GM23338 (cell line): ENCODE measurements at regions not wholly inside any gene's neighbourhood (a gene's known extent, or its start where the extent isn't known, plus 50 kb on each side); places are given as distances from the start of the nearest gene placed in this dataset.

Source experiments
- ATAC-seq: fragments of 200-7000 bp; cut with Tn5 transposase; 3 replicates; pipeline ENCODE4 v1.9.1; 2020
- DNase-seq: peaks from one replicate; pipeline ENCODE4 v3.0.0-alpha.2; 2015; ENCODE audit warnings: low spot score
- H2AFZ ChIP-seq: fragments of 200-600 bp; sonication (generic); 2 replicates; pipeline ENCODE4 v1.8.0; 2016; ENCODE audit warnings: antibody characterized with exemption, mild to moderate bottlenecking, moderate library complexity
- H3F3A ChIP-seq: fragments of 200-600 bp; sonication (generic); replicated peaks from 2 replicates; pipeline ENCODE4 v1.8.0; 2017; ENCODE audit warnings: antibody characterized with exemption, mixed run types, low read depth
- H3K27ac ChIP-seq: fragments of 200-600 bp; sonication (generic); 2 replicates; pipeline ENCODE4 v1.6.1; 2016; ENCODE audit warnings: low read depth
- H3K27me3 ChIP-seq: fragments of 200-600 bp; sonication (generic); 2 replicates; pipeline ENCODE4 v1.8.0; 2016; ENCODE audit warnings: mild to moderate bottlenecking, mixed run types, moderate library complexity; ENCODE audit not compliant: insufficient read depth
- H3K36me3 ChIP-seq: fragments of 200-600 bp; sonication (generic); 2 replicates; pipeline ENCODE4 v1.8.0; 2016; ENCODE audit warnings: mild to moderate bottlenecking; ENCODE audit not compliant: insufficient read depth
- H3K4me1 ChIP-seq: fragments of 200-600 bp; sonication (generic); 2 replicates; pipeline ENCODE4 v1.8.0; 2016; ENCODE audit warnings: mild to moderate bottlenecking, moderate library complexity; ENCODE audit not compliant: insufficient read depth
- H3K4me2 ChIP-seq: fragments of 200-600 bp; sonication (generic); 2 replicates; pipeline ENCODE4 v1.7.1; 2017; ENCODE audit warnings: mixed run types
- H3K4me3 ChIP-seq: fragments of 200-600 bp; sonication (generic); 2 replicates; pipeline ENCODE4 v1.6.1; 2016; ENCODE audit warnings: mixed run types
- H3K79me2 ChIP-seq: fragments of 200-600 bp; sonication (generic); replicated peaks from 2 replicates; pipeline ENCODE4 v1.8.0; 2017; ENCODE audit warnings: mild to moderate bottlenecking; ENCODE audit not compliant: insufficient read depth
- H3K9me2 ChIP-seq: fragments of 200-600 bp; sonication (generic); 2 replicates; pipeline ENCODE4 v1.8.0; 2017; ENCODE audit not compliant: insufficient read depth
- H4K20me1 ChIP-seq: fragments of 200-600 bp; sonication (generic); replicated peaks from 2 replicates; pipeline ENCODE4 v1.8.0; 2017; ENCODE audit warnings: mild to moderate bottlenecking; ENCODE audit not compliant: insufficient read depth
- H3K27ac Mint-ChIP-seq: 2 replicates; pipeline ENCODE4 v1.8.0; 2020; ENCODE audit warnings: inconsistent platforms, mild to moderate bottlenecking, moderate library complexity, mixed read lengths
- H3K27me3 Mint-ChIP-seq: 3 replicates; pipeline ENCODE4 v1.8.0; 2022; ENCODE audit warnings: low read depth, mild to moderate bottlenecking, moderate library complexity, mixed read lengths, inconsistent platforms; ENCODE audit not compliant: insufficient read depth, poor library complexity
- H3K36me3 Mint-ChIP-seq: 3 replicates; pipeline ENCODE4 v1.8.0; 2021; ENCODE audit warnings: low read depth, mild to moderate bottlenecking, inconsistent platforms, moderate library complexity, mixed read lengths
- H3K4me1 Mint-ChIP-seq: 3 replicates; pipeline ENCODE4 v1.8.0; 2020; ENCODE audit warnings: mild to moderate bottlenecking, inconsistent platforms, mixed read lengths
- H3K4me3 Mint-ChIP-seq: 3 replicates; pipeline ENCODE4 v1.8.0; 2021; ENCODE audit warnings: moderate library complexity, mild to moderate bottlenecking, inconsistent platforms, mixed read lengths
- H3K9me3 Mint-ChIP-seq: 3 replicates; pipeline ENCODE4 v1.8.0; 2020; ENCODE audit warnings: moderate library complexity, mild to moderate bottlenecking, inconsistent platforms, mixed read lengths
- CREB1 ChIP-seq: fragments of 250-450 bp; sonication (Bioruptor Pico); IDR thresholded peaks from 2 replicates; pipeline ENCODE4 v1.5.0; 2020; ENCODE audit warnings: low read depth, mild to moderate bottlenecking, moderate library complexity
- EZH2 ChIP-seq: fragments of 200-600 bp; sonication (generic); IDR thresholded peaks from one replicate; pipeline ENCODE4 v1.8.0; 2017; ENCODE audit warnings: antibody characterized with exemption, mild to moderate bottlenecking, low read depth; ENCODE audit not compliant: unreplicated experiment
- JUNB ChIP-seq: IDR thresholded peaks from one replicate; pipeline ENCODE4 v1.6.1; 2016; ENCODE audit warnings: antibody characterized with exemption; ENCODE audit not compliant: unreplicated experiment
- NANOG ChIP-seq: IDR thresholded peaks from 2 replicates; pipeline ENCODE4 v1.6.1; 2016; ENCODE audit warnings: antibody characterized with exemption, borderline replicate concordance
- POLR2AphosphoS5 ChIP-seq: IDR thresholded peaks from 2 replicates; pipeline ENCODE4 v1.6.1; 2016; ENCODE audit warnings: antibody characterized with exemption, low read depth
- STAT1 ChIP-seq: IDR thresholded peaks from one replicate; pipeline ENCODE4 v1.6.1; 2016; ENCODE audit warnings: antibody characterized with exemption; ENCODE audit not compliant: unreplicated experiment
- ZNF114 ChIP-seq: fragments of 250-450 bp; sonication (Bioruptor Pico); IDR thresholded peaks from 2 replicates; pipeline ENCODE4 v1.5.0; 2020; ENCODE audit warnings: mild to moderate bottlenecking, moderate library complexity
- ZNF331 ChIP-seq: fragments of 250-450 bp; sonication (Bioruptor Pico); IDR thresholded peaks from 2 replicates; pipeline ENCODE4 v1.5.0; 2020; ENCODE audit warnings: low read depth, mild to moderate bottlenecking, moderate library complexity
- TF ChIP-seq, protein P1 (sequence below): IDR thresholded peaks from one replicate; pipeline ENCODE4 v1.6.1; 2018; ENCODE audit warnings: antibody characterized with exemption; ENCODE audit not compliant: unreplicated experiment
- TF ChIP-seq, protein P2 (sequence below): IDR thresholded peaks from 2 replicates; pipeline ENCODE4 v1.6.1; 2016; ENCODE audit warnings: antibody characterized with exemption
- TF ChIP-seq, protein P3 (sequence below), 2 experiments: fragments of 200-600 bp in 1 of 2; sonication (generic) in 1 of 2; conservative IDR thresholded peaks; 2 replicates each; pipeline versions ENCODE4 v1.5.1 to v1.6.1; 2016 to 2017; ENCODE audit warnings: antibody characterized with exemption in 2 of 2, low read depth in 2 of 2, mild to moderate bottlenecking in 2 of 2, moderate library complexity in 1 of 2

- no peaks in the 10 kb centered on the region for H3K27me3 Mint-ChIP-seq
- no peaks in the 10 kb centered on the region for H3K27me3 ChIP-seq
- no peak overlapping the region for H3K4me2 ChIP-seq
- TF ChIP-seq POLR2AphosphoS5, result no peak
- TF ChIP-seq ZNF114 (CRISPR knock-in tag), result no peak
- TF ChIP-seq JUNB, result no peak
- no peak for TF ChIP-seq STAT1
- TF ChIP-seq CREB1 (CRISPR knock-in tag), result no peak
- TF ChIP-seq, protein P1, sequence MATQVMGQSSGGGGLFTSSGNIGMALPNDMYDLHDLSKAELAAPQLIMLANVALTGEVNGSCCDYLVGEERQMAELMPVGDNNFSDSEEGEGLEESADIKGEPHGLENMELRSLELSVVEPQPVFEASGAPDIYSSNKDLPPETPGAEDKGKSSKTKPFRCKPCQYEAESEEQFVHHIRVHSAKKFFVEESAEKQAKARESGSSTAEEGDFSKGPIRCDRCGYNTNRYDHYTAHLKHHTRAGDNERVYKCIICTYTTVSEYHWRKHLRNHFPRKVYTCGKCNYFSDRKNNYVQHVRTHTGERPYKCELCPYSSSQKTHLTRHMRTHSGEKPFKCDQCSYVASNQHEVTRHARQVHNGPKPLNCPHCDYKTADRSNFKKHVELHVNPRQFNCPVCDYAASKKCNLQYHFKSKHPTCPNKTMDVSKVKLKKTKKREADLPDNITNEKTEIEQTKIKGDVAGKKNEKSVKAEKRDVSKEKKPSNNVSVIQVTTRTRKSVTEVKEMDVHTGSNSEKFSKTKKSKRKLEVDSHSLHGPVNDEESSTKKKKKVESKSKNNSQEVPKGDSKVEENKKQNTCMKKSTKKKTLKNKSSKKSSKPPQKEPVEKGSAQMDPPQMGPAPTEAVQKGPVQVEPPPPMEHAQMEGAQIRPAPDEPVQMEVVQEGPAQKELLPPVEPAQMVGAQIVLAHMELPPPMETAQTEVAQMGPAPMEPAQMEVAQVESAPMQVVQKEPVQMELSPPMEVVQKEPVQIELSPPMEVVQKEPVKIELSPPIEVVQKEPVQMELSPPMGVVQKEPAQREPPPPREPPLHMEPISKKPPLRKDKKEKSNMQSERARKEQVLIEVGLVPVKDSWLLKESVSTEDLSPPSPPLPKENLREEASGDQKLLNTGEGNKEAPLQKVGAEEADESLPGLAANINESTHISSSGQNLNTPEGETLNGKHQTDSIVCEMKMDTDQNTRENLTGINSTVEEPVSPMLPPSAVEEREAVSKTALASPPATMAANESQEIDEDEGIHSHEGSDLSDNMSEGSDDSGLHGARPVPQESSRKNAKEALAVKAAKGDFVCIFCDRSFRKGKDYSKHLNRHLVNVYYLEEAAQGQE, result no peak
- no peak for TF ChIP-seq NANOG
- no peak for TF ChIP-seq EZH2
- TF ChIP-seq, protein P2, sequence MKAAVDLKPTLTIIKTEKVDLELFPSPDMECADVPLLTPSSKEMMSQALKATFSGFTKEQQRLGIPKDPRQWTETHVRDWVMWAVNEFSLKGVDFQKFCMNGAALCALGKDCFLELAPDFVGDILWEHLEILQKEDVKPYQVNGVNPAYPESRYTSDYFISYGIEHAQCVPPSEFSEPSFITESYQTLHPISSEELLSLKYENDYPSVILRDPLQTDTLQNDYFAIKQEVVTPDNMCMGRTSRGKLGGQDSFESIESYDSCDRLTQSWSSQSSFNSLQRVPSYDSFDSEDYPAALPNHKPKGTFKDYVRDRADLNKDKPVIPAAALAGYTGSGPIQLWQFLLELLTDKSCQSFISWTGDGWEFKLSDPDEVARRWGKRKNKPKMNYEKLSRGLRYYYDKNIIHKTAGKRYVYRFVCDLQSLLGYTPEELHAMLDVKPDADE, result no peak
- no peaks in the 10 kb centered on the region; the same call in 1 of the 2 replicates for H3K9me2 ChIP-seq
- no peak for DNase-seq
- H3K9me3 Mint-ChIP-seq, result no peaks in the 10 kb centered on the region
- no peak overlapping the region for H3K27ac ChIP-seq
- H3K4me3 ChIP-seq, result no peak overlapping the region
- H3K79me2 ChIP-seq, result no peaks in the 10 kb centered on the region
- H3K36me3 Mint-ChIP-seq, result no peaks in the 10 kb centered on the region
- no peaks in the 10 kb centered on the region for H3F3A ChIP-seq
- H3K4me1 Mint-ChIP-seq, result peaks cover 5% of the 10 kb centered on the region
- H4K20me1 ChIP-seq, result no peaks in the 10 kb centered on the region
- no peak for ATAC-seq
- no peaks in the 10 kb centered on the region for H3K36me3 ChIP-seq
- no peak overlapping the region for H3K27ac Mint-ChIP-seq
- H2AFZ ChIP-seq, result no peak overlapping the region
- peaks cover 7% of the 10 kb centered on the region; the same call in 1 of the 2 replicates for H3K4me1 ChIP-seq
- no peak overlapping the region for H3K4me3 Mint-ChIP-seq
Measured at GRCh38 chr2:215692387-215693079, 256.7 kb upstream of the FN1 start.

- no peaks in the 10 kb centered on the region for H3K27me3 Mint-ChIP-seq
- no peak for ATAC-seq
- no peak overlapping the region for H3K27ac Mint-ChIP-seq
- Histone ChIP-seq H4K20me1 (no peaks in the 10 kb centered on the region), H3K27ac (no peak overlapping the region), H3K27me3 (no peaks in the 10 kb centered on the region), H3K9me2 (no peaks in the 10 kb centered on the region; the same call in 1 of the 2 replicates), H3K4me1 (peaks cover 7% of the 10 kb centered on the region; the same call in 1 of the 2 replicates), H2AFZ (no peak overlapping the region), H3F3A (no peaks in the 10 kb centered on the region), H3K36me3 (no peaks in the 10 kb centered on the region), H3K4me2 (no peak overlapping the region), H3K79me2 (no peaks in the 10 kb centered on the region), H3K4me3 (no peak overlapping the region)
- H3K36me3 Mint-ChIP-seq, result no peaks in the 10 kb centered on the region
- TF ChIP-seq, protein P3, sequence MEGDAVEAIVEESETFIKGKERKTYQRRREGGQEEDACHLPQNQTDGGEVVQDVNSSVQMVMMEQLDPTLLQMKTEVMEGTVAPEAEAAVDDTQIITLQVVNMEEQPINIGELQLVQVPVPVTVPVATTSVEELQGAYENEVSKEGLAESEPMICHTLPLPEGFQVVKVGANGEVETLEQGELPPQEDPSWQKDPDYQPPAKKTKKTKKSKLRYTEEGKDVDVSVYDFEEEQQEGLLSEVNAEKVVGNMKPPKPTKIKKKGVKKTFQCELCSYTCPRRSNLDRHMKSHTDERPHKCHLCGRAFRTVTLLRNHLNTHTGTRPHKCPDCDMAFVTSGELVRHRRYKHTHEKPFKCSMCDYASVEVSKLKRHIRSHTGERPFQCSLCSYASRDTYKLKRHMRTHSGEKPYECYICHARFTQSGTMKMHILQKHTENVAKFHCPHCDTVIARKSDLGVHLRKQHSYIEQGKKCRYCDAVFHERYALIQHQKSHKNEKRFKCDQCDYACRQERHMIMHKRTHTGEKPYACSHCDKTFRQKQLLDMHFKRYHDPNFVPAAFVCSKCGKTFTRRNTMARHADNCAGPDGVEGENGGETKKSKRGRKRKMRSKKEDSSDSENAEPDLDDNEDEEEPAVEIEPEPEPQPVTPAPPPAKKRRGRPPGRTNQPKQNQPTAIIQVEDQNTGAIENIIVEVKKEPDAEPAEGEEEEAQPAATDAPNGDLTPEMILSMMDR (conservative IDR thresholded peaks at IDR 0.05; ENCODE audit: low read depth in 2 of 2), result no peak
- no peak for TF ChIP-seq ZNF331 (CRISPR knock-in tag)
- no peaks in the 10 kb centered on the region for H3K9me3 Mint-ChIP-seq
- H3K4me3 Mint-ChIP-seq, result no peak overlapping the region
- DNase-seq, result no peak
- peaks cover 5% of the 10 kb centered on the region for H3K4me1 Mint-ChIP-seq
Measured at GRCh38 chr2:215691346-215691745, 255.5 kb upstream of the FN1 start.
